Activated naive CD4-positive, alpha-beta T cell treated with anti-CD3 and anti-CD28 coated beads, Interleukin-2, amount 50 U/mL, for 16 hours (primary cell): ENCODE measurements at regions not wholly inside any gene's neighbourhood (a gene's known extent, or its start where the extent isn't known, plus 50 kb on each side); places are given as distances from the start of the nearest gene placed in this dataset.
A peak's percentile ranks its signal among the peaks of the same experiment; 100 is the strongest.

ENCODE experiments used
- DNase-seq: peaks from one replicate; pipeline ENCODE4 v3.0.0-alpha.2; 2020

DNA sequence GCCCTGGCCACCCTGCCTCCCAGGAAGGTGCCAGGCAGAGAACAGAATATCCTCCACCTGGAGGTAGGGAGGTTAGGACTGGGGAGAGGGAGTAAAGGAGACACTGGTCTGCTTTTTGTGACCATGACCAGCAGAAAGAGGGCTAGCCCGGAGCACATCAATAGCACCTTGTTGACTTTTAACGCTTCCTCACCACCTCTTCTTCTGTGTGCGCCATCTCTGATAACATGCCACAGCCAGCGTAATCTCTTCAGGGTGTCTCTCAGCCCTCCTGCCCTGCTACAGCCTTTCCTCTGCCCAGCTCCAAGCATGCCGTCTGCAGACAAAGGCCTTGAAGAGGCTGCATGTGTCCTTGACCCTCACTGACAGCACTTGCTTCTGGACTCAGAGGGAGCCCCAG is 50.9 kb upstream of the GJA5 start:
- no peak for DNase-seq

DNA sequence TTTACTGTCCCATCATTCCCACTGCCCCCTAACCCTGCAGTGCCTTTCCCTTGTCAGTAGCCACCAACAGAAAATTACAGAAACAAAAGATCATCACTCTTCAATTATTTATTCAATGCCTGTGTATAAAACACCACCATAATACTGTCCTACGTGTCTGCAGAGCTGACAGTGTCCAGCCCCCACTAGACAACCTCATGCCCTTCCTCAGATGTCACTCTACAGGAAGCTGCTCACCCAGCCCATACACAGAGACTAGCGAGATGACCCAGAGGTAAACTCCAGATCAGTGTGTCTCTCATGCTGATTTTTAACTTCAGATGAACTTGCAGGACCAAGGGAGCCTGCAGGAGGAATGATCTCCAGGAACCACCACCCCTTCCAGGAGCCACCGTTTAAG is 51.3 kb upstream of the GJA5 start:
- DNase-seq: no peak

DNA sequence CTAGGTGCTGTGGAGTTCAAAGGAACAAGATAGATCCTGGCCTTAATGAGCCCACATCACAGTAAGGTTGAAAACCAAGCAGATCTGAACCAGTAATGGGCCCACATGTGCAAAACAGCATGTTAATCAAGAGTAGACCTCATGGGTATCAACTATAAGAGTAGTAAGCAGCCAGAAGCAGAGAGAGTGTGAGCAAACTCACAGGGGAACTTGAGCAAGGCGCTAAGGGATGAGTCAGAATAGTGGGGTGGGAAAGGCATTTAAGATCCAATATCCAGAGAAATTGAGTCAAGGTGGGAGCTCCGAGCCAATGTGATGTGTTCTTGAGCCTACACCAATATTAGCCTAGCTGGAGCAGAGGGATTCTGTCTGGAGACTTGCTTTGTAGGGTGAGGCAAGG is 52.4 kb upstream of the GJA5 start:
- no peak for DNase-seq

GRCh38 chr1:147815503-147815902 is 55.1 kb upstream of the GJA5 start:
- DNase-seq: no peak

- DNase-seq: no peak
Observed at GRCh38 chr1:147820761-147821297, 60.4 kb upstream of the GJA5 start.

GRCh38 chr1:147821883-147822282 is 61.5 kb upstream of the GJA5 start:
- no peak for DNase-seq

DNA sequence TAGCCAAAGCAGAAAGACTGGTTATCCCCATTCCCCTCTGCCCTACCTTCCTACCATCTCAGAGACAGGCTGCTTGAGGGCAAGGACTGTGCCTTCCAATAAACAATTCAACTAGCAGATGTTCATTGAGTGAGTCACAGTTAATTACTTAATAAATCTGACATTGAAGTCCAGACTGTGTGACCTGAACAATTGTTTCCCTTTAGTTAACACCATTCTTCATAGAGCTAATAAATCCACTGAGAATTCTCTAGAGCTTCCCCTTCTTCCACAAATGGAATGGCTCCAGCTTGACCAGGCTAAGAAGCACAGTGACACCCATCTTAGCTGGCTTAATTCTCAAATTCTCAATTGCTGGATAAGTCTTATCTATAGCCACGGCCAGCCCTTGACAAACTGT is 61.9 kb upstream of the GJA5 start:
- no peak for DNase-seq

DNA sequence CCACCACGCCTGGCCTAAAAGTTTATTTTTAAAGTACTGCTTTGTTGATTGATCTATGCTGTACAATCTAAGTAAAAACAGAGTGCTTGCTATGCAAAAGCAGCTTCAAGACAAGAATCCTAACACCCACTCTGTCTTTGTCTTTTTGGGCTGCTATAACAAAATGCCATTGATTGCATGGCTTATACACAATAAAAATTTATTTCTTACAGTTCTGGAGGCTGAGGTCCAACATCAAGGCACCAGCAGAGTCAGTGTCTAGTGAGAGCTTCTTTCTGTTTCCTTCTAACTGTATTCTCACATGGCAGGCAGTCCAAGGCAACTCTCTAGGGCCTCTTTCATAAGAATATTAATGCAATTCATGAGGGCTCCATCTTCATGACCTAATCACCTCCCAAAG is 63.6 kb upstream of the GJA5 start:
- DNase-seq: no peak

DNA sequence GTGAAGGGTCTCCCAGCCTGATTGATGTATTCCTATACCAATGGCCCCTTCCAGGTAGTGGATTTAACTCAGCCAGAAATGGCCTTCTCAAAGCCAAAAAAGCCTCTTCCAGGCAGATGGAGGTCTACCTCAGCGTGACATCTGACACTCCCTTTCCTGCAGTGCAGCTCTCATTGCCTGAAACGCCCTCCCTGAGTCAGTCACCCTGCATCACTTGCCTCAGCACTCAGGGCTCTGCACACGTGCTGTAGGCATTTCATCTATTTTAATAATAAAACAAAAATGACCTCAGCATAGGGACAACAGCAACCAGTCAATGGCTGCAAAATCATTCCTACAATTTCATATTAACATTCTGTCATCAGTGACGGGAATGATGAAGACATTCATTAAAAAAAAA is 64.4 kb upstream of the GJA5 start:
- DNase-seq: no peak

DNA sequence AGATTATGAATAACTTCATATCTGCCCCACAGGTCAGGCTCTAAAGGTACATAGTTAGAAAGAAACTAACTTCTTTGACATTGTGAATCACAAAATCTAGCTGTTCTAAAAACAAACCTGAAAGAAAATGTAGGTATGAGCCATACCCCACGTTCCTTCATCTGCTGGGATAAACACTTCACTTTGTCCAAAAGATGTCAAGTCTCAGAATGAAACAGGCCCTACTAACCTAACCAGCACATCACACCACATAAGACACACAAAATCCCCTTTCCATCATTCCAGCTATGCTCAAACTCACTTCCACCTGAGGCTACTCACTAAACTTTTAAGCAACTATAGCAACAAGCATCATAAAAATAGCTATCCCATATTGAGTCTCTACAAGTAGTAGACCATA is 65.2 kb upstream of the GJA5 start:
- no peak for DNase-seq

GRCh38 chr1:147826259-147826658 is 65.9 kb upstream of the GJA5 start:
- no peak for DNase-seq

GRCh38 chr1:147833231-147833860 is 69.2 kb upstream of the GJA8 start:
- DNase-seq: no peak

DNA sequence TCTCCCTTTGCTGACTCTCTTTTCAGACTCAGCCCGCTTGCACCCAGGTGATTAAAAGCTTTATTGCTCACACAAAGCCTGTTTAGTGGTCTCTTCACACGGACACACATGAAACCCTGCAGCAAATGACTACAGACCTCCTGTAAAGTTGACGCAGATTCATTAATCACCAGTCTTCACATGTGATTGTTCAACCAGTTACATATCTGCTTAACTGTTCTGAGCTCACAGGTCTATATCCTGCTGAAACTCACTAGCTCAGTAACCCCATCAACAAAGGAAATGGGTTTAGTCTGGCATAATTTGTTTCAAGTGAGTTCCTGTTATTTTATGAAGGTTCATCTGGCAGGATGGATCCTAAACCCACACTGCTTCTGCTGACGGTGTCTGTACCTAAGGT is 68.4 kb upstream of the GJA8 start:
- DNase-seq: no peak

DNA sequence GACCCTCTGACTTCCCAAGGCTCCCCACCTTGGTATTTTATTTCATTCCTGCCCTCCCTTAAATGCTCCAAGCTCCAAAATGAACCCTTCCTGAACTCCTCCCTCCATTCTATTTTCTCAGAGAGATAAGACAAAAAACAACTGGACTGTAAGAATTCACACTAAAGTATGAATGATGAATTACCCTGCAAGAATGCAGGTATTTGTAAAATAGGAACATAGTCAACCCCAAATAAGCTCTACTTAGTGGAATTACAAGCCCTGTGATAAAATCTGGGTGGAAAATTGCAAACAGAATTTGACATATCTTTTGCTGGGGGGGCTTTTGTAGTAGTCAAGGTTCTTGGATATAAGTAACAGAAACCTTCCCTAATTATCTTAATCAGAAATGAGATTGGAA is 67.8 kb upstream of the GJA8 start:
- DNase-seq: no peak

DNA sequence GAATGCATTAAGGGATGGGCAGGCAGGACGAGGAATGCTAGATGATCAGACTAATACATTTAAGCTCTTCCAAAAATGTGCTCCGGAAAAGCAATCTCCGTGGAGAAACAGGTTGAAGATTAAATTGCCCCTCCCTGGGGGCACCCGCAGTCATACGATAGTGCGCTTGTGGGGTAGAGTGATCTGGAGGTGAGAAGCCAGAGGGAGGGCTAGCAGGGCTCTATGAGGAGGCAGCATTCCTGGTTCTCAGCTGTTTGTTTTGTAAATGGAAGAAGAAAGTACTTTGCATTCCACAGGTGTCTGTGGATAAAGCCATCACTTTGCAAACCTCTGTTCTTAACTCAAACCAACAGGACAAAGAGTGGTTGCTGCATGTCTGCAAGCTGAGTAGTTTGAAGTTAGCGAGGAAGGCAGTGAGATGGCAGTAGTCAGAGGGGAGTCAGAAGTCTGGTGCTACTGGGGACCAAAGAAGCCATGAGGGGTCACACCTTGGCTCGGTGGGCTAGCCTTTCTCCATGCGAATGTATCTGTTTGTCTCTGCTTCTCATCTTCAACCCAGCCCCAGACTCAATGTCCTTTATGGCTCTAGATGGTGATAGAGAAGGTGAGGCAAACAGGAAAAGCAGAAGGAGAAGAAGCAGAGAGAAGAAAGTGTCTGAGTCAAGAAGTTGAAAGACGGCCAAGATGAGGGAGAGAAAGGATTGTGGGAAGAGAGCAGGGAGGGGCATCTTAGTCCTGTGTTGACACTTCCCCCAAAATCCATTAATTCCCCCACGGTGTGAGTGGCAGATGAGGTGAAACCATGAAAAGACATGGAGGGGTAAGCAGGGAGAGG is 65.2 kb upstream of the GJA8 start:
- no peak for DNase-seq

- no peak for DNase-seq
Observed at GRCh38 chr1:147837964-147838292, 64.7 kb upstream of the GJA8 start.

- DNase-seq: peak; percentile 12
Observed at GRCh38 chr1:147840909-147841308, 61.7 kb upstream of the GJA8 start.

GRCh38 chr1:147842578-147842977 is 60.0 kb upstream of the GJA8 start:
- no peak for DNase-seq

GRCh38 chr1:147843486-147843885 is 59.1 kb upstream of the GJA8 start:
- no peak for DNase-seq

GRCh38 chr1:147847831-147848230 is 54.8 kb upstream of the GJA8 start:
- DNase-seq: no peak

DNA sequence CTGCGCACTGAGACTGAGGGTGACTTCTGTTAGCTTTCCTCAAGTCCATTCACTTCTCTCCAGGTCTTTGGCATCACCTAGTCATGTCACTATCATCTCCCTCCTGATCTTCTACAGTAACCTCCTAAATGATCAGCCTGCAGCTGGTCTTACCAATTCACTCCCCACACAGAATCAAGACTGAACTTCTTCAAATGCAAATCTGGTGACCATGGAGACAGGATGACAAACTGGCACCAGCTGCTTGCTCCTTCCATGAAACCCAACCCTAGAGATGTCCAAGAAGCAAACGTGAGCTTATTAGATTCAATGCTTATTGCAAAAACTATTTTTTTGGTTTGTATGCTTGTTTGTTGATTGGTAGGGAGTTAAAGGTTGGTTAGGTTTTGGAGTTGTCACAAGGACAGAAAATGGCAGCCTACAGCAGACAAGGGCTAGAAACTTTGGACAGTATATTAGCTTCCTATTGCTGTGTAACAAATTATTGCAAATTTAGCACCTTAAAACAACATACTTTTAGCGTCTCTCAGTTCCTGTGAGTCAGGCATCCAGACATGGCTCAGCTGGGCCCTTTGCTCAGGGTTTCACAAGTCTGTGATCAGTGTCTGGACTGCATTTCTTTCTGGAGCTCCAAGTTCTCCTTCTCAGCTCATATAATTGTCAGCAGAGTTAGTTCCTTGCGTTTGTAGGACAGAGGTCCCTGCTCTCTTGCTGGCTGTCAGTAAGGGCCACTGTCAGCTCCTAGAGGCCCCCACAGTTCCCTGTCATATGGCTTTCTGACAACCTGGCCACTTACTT is 53.3 kb upstream of the GJA8 start:
- DNase-seq: no peak

DNA sequence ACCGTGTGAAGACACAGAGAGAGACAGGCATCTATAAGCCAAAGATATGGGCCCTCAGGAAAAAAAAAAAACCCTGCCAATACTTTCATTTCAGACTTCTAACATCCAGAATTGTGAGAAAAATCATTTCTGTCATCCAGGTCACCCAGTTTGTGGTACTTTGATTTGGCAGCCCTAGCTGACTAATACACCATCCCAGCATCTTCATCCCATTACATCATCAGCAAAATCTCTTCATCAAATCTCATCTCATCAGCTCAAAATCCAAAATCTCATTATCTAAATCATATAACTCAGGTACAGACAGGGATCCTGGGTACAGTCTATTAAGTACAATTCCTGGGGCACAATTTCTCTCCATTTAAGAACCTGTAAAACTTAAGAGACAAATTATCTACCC is 51.9 kb upstream of the GJA8 start:
- no peak for DNase-seq

GRCh38 chr1:147851149-147851548 is 51.4 kb upstream of the GJA8 start:
- DNase-seq: no peak

DNA sequence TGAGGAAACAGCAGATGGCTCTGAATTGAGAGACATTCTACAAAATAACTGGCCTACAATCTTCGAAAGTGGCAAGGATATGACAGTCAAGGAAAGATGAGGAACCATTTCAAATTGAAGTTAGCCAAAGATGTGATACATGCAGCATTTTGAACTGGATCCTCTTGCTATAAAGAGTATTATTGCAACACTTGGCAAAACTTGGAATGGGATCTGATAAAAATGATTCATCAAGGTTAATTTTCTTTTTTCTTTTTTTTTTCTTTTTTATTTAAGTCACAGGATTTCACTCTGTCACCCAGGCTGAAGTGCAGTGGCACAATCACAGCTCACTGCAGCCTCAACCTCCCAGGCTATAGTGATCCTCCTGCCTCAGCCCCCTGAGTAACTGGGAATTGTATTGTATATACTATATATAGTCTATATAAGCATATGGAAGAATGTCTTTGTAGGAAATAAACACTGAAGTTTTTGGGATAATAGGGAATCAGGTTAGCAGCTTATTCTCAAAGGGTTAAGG is 49.8 kb upstream of the GJA8 start:
- no peak for DNase-seq
